ENCODE measurements at regions not wholly inside any gene's neighbourhood (a gene's known extent, or its start where the extent isn't known, plus 50 kb on each side); places are given as distances from the start of the nearest gene placed in this dataset.

DNA sequence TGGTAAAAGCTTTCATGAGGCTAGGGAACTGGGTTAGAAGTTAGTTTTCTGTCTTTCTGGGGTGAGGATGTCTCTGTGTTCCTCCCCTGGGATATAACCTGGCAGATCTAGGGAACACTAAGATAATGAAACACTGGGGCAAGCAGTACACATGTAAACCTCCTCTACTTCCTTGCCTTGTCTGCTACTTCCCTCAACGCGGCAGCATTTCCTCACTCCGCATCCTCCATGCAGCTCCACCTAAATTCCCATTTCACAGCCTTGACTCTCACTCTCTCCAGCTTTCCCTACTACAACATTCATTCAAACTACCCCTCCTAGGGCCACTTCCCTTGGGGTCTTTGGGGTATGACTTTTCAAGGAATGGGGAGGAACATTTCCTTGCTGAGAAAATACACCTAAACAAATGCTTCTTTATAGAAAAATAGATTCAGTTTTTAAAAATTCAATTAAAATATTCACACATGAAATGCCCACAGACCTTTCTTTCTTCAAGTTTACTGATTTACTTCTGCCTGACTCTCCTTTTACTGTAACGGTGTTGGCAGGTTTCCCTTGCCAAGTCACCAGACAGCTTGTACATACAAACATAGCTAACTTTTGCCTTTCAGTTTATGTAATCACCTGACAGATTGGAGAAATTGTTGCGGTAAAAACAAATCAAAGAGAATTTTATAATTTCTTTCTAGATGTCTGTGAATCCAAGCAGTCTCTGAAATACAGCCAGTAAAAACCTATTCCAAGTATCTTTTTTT, 90.1 kb downstream of the TNFSF18 start:
- no peak overlapping the region for H3K4me3 ChIP-seq
- no peak overlapping the region for H3K27ac ChIP-seq
- no peak for DNase-seq (ENCODE audit: low spot score)
- TF ChIP-seq, protein P1, sequence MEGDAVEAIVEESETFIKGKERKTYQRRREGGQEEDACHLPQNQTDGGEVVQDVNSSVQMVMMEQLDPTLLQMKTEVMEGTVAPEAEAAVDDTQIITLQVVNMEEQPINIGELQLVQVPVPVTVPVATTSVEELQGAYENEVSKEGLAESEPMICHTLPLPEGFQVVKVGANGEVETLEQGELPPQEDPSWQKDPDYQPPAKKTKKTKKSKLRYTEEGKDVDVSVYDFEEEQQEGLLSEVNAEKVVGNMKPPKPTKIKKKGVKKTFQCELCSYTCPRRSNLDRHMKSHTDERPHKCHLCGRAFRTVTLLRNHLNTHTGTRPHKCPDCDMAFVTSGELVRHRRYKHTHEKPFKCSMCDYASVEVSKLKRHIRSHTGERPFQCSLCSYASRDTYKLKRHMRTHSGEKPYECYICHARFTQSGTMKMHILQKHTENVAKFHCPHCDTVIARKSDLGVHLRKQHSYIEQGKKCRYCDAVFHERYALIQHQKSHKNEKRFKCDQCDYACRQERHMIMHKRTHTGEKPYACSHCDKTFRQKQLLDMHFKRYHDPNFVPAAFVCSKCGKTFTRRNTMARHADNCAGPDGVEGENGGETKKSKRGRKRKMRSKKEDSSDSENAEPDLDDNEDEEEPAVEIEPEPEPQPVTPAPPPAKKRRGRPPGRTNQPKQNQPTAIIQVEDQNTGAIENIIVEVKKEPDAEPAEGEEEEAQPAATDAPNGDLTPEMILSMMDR (IDR thresholded peaks at IDR 0.05) = no peak

DNA sequence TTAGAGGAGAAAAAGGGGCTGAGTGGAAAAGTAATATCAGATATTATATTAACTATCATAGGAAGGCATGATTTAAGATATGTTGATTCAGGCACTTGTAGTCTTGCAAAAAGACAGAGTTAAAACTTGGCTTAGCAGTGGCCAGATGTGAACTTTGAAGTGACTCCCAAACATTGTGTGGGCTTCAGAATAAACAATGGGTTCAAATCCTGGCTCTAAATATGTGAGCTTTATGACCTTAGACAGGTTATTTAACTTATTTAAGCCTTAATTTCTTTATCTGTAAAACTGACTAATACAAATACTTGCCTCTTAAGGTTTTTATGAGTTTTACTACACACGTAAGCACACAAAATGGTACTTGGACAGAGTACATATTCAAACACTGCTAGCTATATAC, 85.9 kb downstream of the TNFSF18 start:
- TF ChIP-seq, protein P1 (IDR thresholded peaks at IDR 0.05) = no peak
- Histone ChIP-seq H3K4me3 (no peak overlapping the region), H3K27ac (no peak overlapping the region)
- DNase-seq (ENCODE audit: low spot score) = no peak

DNA sequence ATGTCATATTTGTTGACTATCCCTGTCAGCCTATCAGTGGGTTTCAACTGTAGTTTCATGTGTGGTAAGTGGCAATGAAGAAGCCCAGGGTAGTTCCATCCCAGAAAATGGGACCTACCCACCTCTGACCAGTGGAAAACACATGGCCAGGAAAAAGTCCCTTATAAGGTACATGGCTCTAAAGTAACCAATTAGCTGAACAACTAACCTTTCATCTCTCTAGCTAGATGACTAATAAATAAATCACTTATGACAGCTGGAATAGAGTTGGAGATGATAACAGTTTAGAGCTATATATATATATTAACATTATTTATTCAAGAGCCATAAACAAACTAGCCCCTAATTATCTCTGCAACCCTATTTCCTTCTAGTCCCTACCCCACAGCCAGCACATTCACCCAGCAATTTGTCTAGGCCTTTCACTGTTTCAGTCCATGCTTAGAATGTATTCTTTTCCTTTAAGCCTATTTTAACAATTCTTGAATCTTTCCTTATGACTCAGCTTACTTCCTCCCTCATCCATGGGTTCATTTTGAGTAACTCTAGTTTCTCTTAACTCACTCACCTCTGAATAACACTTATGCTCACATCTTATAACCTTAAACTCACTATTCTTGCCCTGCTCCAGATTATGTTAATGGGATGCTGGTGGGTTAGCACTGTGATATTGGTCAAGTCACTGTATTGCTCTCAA, 83.7 kb downstream of the TNFSF18 start:
- DNase-seq (ENCODE audit: low spot score) = no peak
- TF ChIP-seq, protein P1 (IDR thresholded peaks at IDR 0.05) = no peak
- Histone ChIP-seq H3K27ac (no peak overlapping the region), H3K4me3 (no peak overlapping the region)

DNA sequence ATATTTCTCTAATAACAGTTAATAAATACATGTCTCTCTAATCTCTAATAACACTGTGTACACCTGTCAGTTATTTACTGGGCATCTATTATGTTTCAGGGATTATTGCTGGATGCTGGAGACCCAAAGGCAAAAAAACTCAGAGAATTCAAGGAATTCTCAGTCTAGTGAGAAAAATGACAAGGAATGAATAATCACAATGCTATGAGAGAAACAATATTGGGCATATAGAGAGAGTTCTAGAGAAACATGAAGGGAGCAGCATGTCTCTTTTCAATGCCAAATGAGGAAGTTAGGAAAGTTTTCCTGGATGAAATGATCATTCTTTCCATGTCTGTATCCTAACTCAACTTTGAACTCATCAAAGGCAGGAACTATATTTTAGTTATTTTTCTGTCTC, 82.8 kb downstream of the TNFSF18 start:
- no peak for DNase-seq (ENCODE audit: low spot score)
- TF ChIP-seq, protein P1 (IDR thresholded peaks at IDR 0.05) = no peak
- Histone ChIP-seq H3K4me3 (no peak overlapping the region), H3K27ac (no peak overlapping the region)

DNA sequence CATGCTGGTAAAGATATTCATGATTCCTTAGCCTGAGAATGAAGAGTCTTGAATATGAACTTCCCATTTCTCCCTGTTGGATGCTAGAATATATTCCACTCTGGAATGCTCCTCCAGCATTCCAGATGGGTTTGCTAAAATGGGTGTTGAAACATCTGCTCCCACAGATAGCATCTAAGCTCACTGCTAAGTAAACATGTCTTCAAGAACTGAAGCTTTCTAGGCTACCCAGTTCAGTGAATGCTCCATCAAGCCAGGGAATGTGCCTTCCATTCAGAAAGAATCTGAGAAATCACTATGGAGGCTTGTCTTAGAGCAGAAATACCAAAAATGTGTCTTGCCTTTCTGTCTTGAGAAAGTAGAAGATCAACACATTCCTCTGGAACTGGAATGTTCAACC, 81.1 kb downstream of the TNFSF18 start:
- DNase-seq (ENCODE audit: low spot score) = no peak
- TF ChIP-seq, protein P1 (IDR thresholded peaks at IDR 0.05) = no peak
- no peak overlapping the region for H3K27ac ChIP-seq
- H3K4me3 ChIP-seq = no peak overlapping the region

DNA sequence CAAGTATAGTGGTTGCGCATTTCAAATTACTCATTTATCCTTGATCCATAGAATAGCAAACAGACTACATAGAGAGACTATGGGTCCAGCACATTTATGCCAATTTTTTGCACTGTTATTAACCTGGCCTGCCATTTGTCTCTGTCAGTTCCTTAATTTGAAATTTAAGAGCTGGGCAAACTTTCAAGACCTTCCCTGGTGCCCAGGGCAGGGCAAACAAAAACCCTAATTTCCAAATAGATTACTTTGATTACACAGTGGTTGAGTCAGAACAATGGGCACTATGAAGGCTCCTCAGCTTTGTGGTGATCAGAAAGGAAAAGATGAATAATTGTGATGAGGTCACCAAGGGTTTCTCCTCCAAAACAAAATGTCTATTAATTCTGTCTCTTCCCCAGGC, 80.6 kb downstream of the TNFSF18 start:
- TF ChIP-seq, protein P1 (IDR thresholded peaks at IDR 0.05) = no peak
- no peak overlapping the region for H3K27ac ChIP-seq

DNA sequence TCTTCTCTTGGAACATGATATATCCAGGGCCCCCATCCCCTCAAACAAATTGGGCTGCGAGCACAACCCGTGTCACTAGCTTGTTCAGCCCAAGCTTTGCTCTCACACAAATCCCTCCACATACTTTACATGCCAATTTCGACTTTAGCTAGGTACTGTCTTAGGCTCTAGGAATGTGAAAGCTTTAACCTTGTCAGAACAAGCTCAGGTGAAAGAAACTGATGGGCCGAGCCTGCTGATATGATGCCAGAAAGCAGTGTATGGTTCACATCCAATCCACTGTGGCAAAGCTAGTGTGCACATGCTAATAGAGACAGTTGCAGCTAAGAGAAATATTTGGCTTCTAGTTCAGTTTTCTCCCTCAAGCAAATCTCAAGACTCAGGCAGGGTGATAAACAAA, 79.5 kb downstream of the TNFSF18 start:
- TF ChIP-seq, protein P1 (IDR thresholded peaks at IDR 0.05) = no peak
- DNase-seq (ENCODE audit: low spot score) = no peak
- Histone ChIP-seq H3K27ac (no peak overlapping the region), H3K4me3 (no peak overlapping the region)

More for the DNA sequence above, 80.6 kb downstream of the TNFSF18 start:
- H3K4me3 ChIP-seq = no peak overlapping the region
- DNase-seq (ENCODE audit: low spot score) = no peak
